ENCODE measurements at regions not wholly inside any gene's neighbourhood (a gene's known extent, or its start where the extent isn't known, plus 50 kb on each side); places are given as distances from the start of the nearest gene placed in this dataset.

GRCh38 chr2:163541943-163542342 lies 193.9 kb downstream of the FIGN start:
- POLR2A ChIA-PET: no interaction called here
- H3K4me1 Mint-ChIP-seq: no peaks in the 10 kb centered on the region
- H3K9me3 Mint-ChIP-seq: no peaks in the 10 kb centered on the region
- H3K27ac Mint-ChIP-seq: no peak overlapping the region
- no peaks in the 10 kb centered on the region for H3K27me3 Mint-ChIP-seq
- no peak for ATAC-seq (ENCODE audit: low read depth)
- H3K36me3 Mint-ChIP-seq (ENCODE audit: low read depth): no peaks in the 10 kb centered on the region
- TF ChIP-seq, protein P1, sequence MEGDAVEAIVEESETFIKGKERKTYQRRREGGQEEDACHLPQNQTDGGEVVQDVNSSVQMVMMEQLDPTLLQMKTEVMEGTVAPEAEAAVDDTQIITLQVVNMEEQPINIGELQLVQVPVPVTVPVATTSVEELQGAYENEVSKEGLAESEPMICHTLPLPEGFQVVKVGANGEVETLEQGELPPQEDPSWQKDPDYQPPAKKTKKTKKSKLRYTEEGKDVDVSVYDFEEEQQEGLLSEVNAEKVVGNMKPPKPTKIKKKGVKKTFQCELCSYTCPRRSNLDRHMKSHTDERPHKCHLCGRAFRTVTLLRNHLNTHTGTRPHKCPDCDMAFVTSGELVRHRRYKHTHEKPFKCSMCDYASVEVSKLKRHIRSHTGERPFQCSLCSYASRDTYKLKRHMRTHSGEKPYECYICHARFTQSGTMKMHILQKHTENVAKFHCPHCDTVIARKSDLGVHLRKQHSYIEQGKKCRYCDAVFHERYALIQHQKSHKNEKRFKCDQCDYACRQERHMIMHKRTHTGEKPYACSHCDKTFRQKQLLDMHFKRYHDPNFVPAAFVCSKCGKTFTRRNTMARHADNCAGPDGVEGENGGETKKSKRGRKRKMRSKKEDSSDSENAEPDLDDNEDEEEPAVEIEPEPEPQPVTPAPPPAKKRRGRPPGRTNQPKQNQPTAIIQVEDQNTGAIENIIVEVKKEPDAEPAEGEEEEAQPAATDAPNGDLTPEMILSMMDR (IDR thresholded peaks at IDR 0.05): no peak
- CTCF ChIA-PET: interaction anchor here (0.6 kb wide), 1 partner anchor 23 kb away, joined by 3 read pairs; no protein-coding TSS in a partner anchor
- intact Hi-C loops (cut with micrococcal nuclease): no loop called here
- no peak for DNase-seq
- no peak overlapping the region for H3K4me3 Mint-ChIP-seq

- no peak for DNase-seq
- Mint-ChIP-seq H3K36me3 (ENCODE audit: low read depth) (no peaks in the 10 kb centered on the region), H3K9me3 (no peaks in the 10 kb centered on the region), H3K4me3 (no peak overlapping the region), H3K27ac (no peak overlapping the region), H3K4me1 (no peaks in the 10 kb centered on the region), H3K27me3 (no peaks in the 10 kb centered on the region)
- TF ChIP-seq, protein P1 (IDR thresholded peaks at IDR 0.05): no peak
- intact Hi-C loops (cut with micrococcal nuclease): no loop called here
- ChIA-PET CTCF (no interaction called here), POLR2A (no interaction called here)
- ATAC-seq (ENCODE audit: low read depth): no peak
Measured at GRCh38 chr2:163541495-163541894, 194.3 kb downstream of the FIGN start.

GRCh38 chr2:163528640-163529217 lies 207.1 kb downstream of the FIGN start:
- no peak for ATAC-seq (ENCODE audit: low read depth)
- Mint-ChIP-seq H3K4me3 (no peak overlapping the region), H3K27ac (no peak overlapping the region), H3K27me3 (no peaks in the 10 kb centered on the region), H3K9me3 (peaks cover 3% of the 10 kb centered on the region), H3K36me3 (ENCODE audit: low read depth) (no peaks in the 10 kb centered on the region), H3K4me1 (no peaks in the 10 kb centered on the region)
- CTCF ChIA-PET: no interaction called here
- POLR2A ChIA-PET: no interaction called here
- no peak for DNase-seq
- TF ChIP-seq, protein P1 (IDR thresholded peaks at IDR 0.05): no peak
- intact Hi-C loops (cut with micrococcal nuclease): no loop called here

DNA sequence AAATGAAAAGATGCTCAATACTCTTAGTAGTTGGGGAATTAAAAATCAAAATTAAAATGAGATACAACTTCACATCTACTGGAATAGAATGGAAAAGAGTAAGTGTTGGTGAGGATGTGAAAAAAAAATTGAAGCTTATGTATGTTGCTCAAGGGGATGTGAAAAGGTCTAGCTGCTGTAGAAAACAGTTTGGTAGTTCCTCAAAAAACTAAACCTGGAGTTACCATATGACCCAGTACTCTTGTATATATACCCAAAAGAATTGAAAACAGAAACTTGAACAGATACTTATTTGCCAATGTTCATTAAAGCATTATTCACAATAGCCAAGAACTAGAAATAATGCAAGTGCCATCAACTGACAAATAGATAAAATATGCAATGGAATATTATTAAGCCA lies 208.4 kb downstream of the FIGN start:
- H3K4me1 Mint-ChIP-seq: no peaks in the 10 kb centered on the region
- H3K9me3 Mint-ChIP-seq: peaks cover 9% of the 10 kb centered on the region
- intact Hi-C loops (cut with micrococcal nuclease): no loop called here
- ATAC-seq (ENCODE audit: low read depth) (no peak), DNase-seq (no peak)
- H3K27me3 Mint-ChIP-seq: no peaks in the 10 kb centered on the region
- H3K4me3 Mint-ChIP-seq: no peak overlapping the region
- TF ChIP-seq, protein P1 (IDR thresholded peaks at IDR 0.05): no peak
- no peaks in the 10 kb centered on the region for H3K36me3 Mint-ChIP-seq (ENCODE audit: low read depth)
- H3K27ac Mint-ChIP-seq: no peak overlapping the region
- CTCF ChIA-PET: no interaction called here
- POLR2A ChIA-PET: no interaction called here

GRCh38 chr2:163518762-163519161 lies 217.0 kb downstream of the FIGN start:
- TF ChIP-seq, protein P1 (IDR thresholded peaks at IDR 0.05): no peak

More at GRCh38 chr2:163518762-163519161, 217.0 kb downstream of the FIGN start:
- H3K9me3 Mint-ChIP-seq: peaks cover 5% of the 10 kb centered on the region
- H3K36me3 Mint-ChIP-seq (ENCODE audit: low read depth): no peaks in the 10 kb centered on the region
- ChIA-PET CTCF (no interaction called here), POLR2A (no interaction called here)
- H3K27ac Mint-ChIP-seq: no peak overlapping the region
- H3K27me3 Mint-ChIP-seq: peaks cover 2% of the 10 kb centered on the region
- intact Hi-C loops (cut with micrococcal nuclease): no loop called here
- H3K4me1 Mint-ChIP-seq: no peaks in the 10 kb centered on the region
- H3K4me3 Mint-ChIP-seq: no peak overlapping the region
- DNase-seq (no peak), ATAC-seq (ENCODE audit: low read depth) (no peak)

All from activated B cell treated with CpG ODN at 0.5 μM for 24 hours (primary cell).